ENCODE measurements at regions not wholly inside any gene's neighbourhood (a gene's known extent, or its start where the extent isn't known, plus 50 kb on each side); places are given as distances from the start of the nearest gene placed in this dataset.
"Not testable (repeated sequence)": the region's sequence is repeated elsewhere in the genome, so short reads cannot be mapped to it uniquely, and the experiment has no call there.

- no peak for DNase-seq (ENCODE audit: low spot score)
These were observed 160.8 kb upstream of the KYNU start for GRCh38 chr2:142716463-142717242.

GRCh38 chr2:142714600-142714999 is 162.9 kb upstream of the KYNU start:
- DNase-seq (ENCODE audit: low spot score): no peak

GRCh38 chr2:142710336-142710735 is 167.1 kb upstream of the KYNU start:
- no peak for DNase-seq (ENCODE audit: low spot score)

- no peak for DNase-seq (ENCODE audit: low spot score)
These were observed 170.1 kb upstream of the KYNU start for GRCh38 chr2:142707318-142707717.

- DNase-seq (ENCODE audit: low spot score): not testable (repeated sequence)
These were observed 175.1 kb upstream of the KYNU start for GRCh38 chr2:142702397-142702796.

GRCh38 chr2:142695350-142696257 is 181.9 kb upstream of the KYNU start:
- not testable (repeated sequence) for DNase-seq (ENCODE audit: low spot score)

- DNase-seq (ENCODE audit: low spot score): no peak
These were observed 183.2 kb upstream of the KYNU start for GRCh38 chr2:142694282-142694681.

GRCh38 chr2:142693171-142693950 is 184.1 kb upstream of the KYNU start:
- DNase-seq (ENCODE audit: low spot score): no peak

- no peak for DNase-seq (ENCODE audit: low spot score)
These were observed 188.4 kb upstream of the KYNU start for GRCh38 chr2:142688856-142689605.

GRCh38 chr2:142687509-142687908 is 190.0 kb upstream of the KYNU start:
- no peak for DNase-seq (ENCODE audit: low spot score)

- DNase-seq (ENCODE audit: low spot score): no peak
These were observed 190.4 kb upstream of the KYNU start for GRCh38 chr2:142687075-142687474.

- no peak for DNase-seq (ENCODE audit: low spot score)
These were observed 192.8 kb upstream of the KYNU start for GRCh38 chr2:142684667-142685066.

- no peak for DNase-seq (ENCODE audit: low spot score)
These were observed 194.9 kb upstream of the KYNU start for GRCh38 chr2:142682528-142682927.

GRCh38 chr2:142681952-142682351 is 195.5 kb upstream of the KYNU start:
- no peak for DNase-seq (ENCODE audit: low spot score)

GRCh38 chr2:142678164-142678563 is 199.3 kb upstream of the KYNU start:
- DNase-seq (ENCODE audit: low spot score): no peak

- no peak for DNase-seq (ENCODE audit: low spot score)
These were observed 202.1 kb upstream of the KYNU start for GRCh38 chr2:142675398-142675797.

- no peak for DNase-seq (ENCODE audit: low spot score)
These were observed 203.6 kb upstream of the KYNU start for GRCh38 chr2:142673836-142674235.

- no peak for DNase-seq (ENCODE audit: low spot score)
These were observed 204.8 kb upstream of the KYNU start for GRCh38 chr2:142672698-142673097.

- DNase-seq (ENCODE audit: low spot score): no peak
These were observed 207.1 kb upstream of the KYNU start for GRCh38 chr2:142670362-142670761.

GRCh38 chr2:142668420-142668819 is 209.0 kb upstream of the KYNU start:
- no peak for DNase-seq (ENCODE audit: low spot score)

GRCh38 chr2:142665241-142665640 is 212.2 kb upstream of the KYNU start:
- no peak for DNase-seq (ENCODE audit: low spot score)

GRCh38 chr2:142650601-142651000 is 226.9 kb upstream of the KYNU start:
- DNase-seq (ENCODE audit: low spot score): no peak
